DMS79 treated with DMSO at 0.1 percent for 48 hours (cell line): ENCODE measurements at regions not wholly inside any gene's neighbourhood (a gene's known extent, or its start where the extent isn't known, plus 50 kb on each side); places are given as distances from the start of the nearest gene placed in this dataset.
"Not testable (repeated sequence)": the region's sequence is repeated elsewhere in the genome, so short reads cannot be mapped to it uniquely, and the experiment has no call there.

Experiments
- DNase-seq: peaks from one replicate; lab custom pipeline; 2025; lab: John Stamatoyannopoulos, UW

- DNase-seq: no peak
These were observed 380.2 kb downstream of the RWDD3 start for GRCh38 chr1:95614197-95614596.

- DNase-seq: no peak
These were observed 381.4 kb downstream of the RWDD3 start for GRCh38 chr1:95615421-95615820.

- DNase-seq: no peak
These were observed 386.1 kb downstream of the RWDD3 start for GRCh38 chr1:95620076-95620475.

GRCh38 chr1:95622609-95623008, 388.6 kb downstream of the RWDD3 start:
- no peak for DNase-seq

- peak; percentile 4 for DNase-seq
These were observed 391.2 kb downstream of the RWDD3 start for GRCh38 chr1:95625224-95625623.

GRCh38 chr1:95627244-95627643, 393.2 kb downstream of the RWDD3 start:
- no peak for DNase-seq

- DNase-seq: no peak
These were observed 397.7 kb downstream of the RWDD3 start for GRCh38 chr1:95631695-95632094.

- no peak for DNase-seq
These were observed 401.8 kb downstream of the RWDD3 start for GRCh38 chr1:95635811-95636210.

GRCh38 chr1:95636897-95637296, 402.9 kb downstream of the RWDD3 start:
- DNase-seq: no peak

- peak; percentile 91 for DNase-seq
These were observed 406.7 kb downstream of the RWDD3 start for GRCh38 chr1:95640746-95641145.

- DNase-seq: no peak
These were observed 407.4 kb downstream of the RWDD3 start for GRCh38 chr1:95641386-95641785.

- no peak for DNase-seq
These were observed 408.0 kb downstream of the RWDD3 start for GRCh38 chr1:95642035-95642434.

GRCh38 chr1:95643071-95643470, 409.1 kb downstream of the RWDD3 start:
- DNase-seq: no peak

GRCh38 chr1:95645126-95645525, 411.1 kb downstream of the RWDD3 start:
- not testable (repeated sequence) for DNase-seq

GRCh38 chr1:95650631-95651030, 416.6 kb downstream of the RWDD3 start:
- no peak for DNase-seq

GRCh38 chr1:95652423-95652965, 418.5 kb downstream of the RWDD3 start:
- DNase-seq: no peak

GRCh38 chr1:95653618-95654017, 419.6 kb downstream of the RWDD3 start:
- no peak for DNase-seq

GRCh38 chr1:95655321-95656020, 421.5 kb downstream of the RWDD3 start:
- no peak for DNase-seq

GRCh38 chr1:95657248-95657647, 423.2 kb downstream of the RWDD3 start:
- DNase-seq: no peak

GRCh38 chr1:95659166-95659565, 425.2 kb downstream of the RWDD3 start:
- no peak for DNase-seq

- DNase-seq: no peak
These were observed 425.6 kb downstream of the RWDD3 start for GRCh38 chr1:95659588-95659987.

GRCh38 chr1:95660736-95661135, 426.7 kb downstream of the RWDD3 start:
- DNase-seq: no peak

GRCh38 chr1:95663530-95663929, 429.5 kb downstream of the RWDD3 start:
- DNase-seq: not testable (repeated sequence)

GRCh38 chr1:95668165-95668564, 434.2 kb downstream of the RWDD3 start:
- no peak for DNase-seq
